LNCaP clone FGC (cell line): ENCODE measurements at regions not wholly inside any gene's neighbourhood (a gene's known extent, or its start where the extent isn't known, plus 50 kb on each side); places are given as distances from the start of the nearest gene placed in this dataset.

Experiments used
- DNase-seq: peaks from one replicate; pipeline ENCODE4 v3.0.0-alpha.2; 2011; ENCODE audit warnings: low read depth
- H3K4me3 ChIP-seq: 2 replicates; pipeline ENCODE4 v1.5.1; 2011; ENCODE audit warnings: mild to moderate bottlenecking, low read depth, low read length, control low read depth
- TF ChIP-seq, protein P1 (sequence below): IDR thresholded peaks from 2 replicates; pipeline ENCODE4 v1.5.1; 2012; ENCODE audit warnings: mild to moderate bottlenecking; ENCODE audit not compliant: control insufficient read depth, insufficient read depth; ENCODE audit errors: extremely low read depth

DNA sequence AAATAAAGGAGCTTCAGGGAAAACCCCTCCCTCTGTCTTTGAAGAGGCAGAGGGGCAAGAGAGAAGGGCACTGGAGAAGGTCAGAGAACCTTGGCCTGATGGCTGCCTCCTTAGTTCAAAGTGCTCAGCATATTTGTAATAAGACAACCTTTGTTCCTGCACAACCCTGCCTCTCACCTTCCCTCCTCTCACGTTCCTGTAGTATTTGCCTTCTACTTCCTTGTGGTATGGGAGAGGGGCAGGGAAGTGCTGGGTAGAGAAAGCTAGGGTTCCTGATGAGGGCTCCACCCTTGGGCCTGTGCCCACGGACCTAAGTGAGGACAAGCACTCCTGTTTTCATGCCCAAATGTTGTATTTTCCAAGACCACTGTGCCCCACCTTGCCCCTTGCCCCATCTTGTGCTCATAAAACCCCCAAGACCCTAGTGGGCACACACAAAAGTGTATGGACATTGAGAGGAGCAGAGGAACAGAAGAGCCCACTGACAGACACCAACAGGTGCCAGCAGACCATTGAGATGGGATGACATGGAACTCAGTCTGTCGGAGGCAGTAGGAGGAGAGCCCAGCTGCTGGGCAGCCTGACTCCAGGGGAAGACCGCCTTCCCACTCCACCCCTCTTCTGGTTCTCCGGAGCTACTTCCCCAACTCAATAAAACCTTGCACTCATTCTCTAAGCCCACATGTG lies 261.5 kb upstream of the CCDC196 start:
- no peak overlapping the region for H3K4me3 ChIP-seq
- TF ChIP-seq, protein P1, sequence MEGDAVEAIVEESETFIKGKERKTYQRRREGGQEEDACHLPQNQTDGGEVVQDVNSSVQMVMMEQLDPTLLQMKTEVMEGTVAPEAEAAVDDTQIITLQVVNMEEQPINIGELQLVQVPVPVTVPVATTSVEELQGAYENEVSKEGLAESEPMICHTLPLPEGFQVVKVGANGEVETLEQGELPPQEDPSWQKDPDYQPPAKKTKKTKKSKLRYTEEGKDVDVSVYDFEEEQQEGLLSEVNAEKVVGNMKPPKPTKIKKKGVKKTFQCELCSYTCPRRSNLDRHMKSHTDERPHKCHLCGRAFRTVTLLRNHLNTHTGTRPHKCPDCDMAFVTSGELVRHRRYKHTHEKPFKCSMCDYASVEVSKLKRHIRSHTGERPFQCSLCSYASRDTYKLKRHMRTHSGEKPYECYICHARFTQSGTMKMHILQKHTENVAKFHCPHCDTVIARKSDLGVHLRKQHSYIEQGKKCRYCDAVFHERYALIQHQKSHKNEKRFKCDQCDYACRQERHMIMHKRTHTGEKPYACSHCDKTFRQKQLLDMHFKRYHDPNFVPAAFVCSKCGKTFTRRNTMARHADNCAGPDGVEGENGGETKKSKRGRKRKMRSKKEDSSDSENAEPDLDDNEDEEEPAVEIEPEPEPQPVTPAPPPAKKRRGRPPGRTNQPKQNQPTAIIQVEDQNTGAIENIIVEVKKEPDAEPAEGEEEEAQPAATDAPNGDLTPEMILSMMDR = no peak
- no peak for DNase-seq

DNA sequence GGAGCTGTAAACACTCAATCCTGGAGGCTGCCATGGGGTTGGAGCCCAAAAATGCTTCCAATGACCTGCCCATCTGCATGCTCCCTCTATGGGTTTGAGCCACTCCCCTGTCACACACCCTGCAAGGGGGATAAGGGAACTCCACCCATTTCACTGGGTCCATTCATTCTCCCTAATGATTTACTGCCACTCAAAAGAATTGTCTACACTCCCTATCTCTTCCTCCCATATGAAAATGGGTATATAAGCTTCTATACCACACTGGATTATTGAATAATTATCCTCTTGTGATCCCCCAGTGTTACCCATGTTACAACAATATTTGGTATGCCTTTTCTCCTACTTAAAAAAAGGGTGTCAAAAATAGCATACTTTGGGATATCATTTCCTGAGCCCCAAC lies 260.8 kb upstream of the CCDC196 start:
- H3K4me3 ChIP-seq = no peak overlapping the region
- TF ChIP-seq, protein P1 = no peak
- no peak for DNase-seq

DNA sequence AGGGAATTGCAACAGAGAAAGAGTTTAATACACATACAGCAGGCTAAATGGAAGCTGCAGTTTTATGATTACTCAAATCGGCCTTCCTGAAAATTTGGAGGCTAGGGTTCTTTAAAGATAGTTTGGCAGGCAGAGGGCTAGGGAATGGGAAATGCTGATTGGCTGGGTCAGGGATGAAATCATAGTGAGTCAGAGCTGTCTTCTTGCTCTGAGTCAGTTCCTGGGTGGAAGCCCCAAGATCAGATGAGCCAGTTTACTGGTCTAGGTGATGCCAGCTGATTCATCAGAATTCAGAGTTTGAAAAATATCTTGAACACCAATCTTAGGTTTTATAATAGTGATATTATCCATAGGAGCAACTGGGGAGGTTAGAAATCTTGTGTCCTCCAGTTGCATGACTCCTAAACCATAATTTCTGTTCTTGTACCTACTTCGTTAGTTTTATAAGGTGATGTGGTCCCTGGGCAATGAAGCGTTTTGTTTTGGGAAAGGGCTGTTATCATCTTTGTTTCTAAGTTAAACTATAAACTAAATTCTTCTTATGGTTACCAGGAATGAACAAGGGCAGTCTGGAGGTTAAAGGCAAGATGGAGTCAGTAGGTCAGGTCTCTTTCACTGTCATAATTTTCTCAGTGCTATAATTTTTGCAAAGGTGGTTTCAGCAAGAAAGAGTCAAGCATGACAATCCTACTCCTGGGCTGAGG lies 257.8 kb upstream of the CCDC196 start:
- no peak overlapping the region for H3K4me3 ChIP-seq
- TF ChIP-seq, protein P1 = no peak
- no peak for DNase-seq

DNA sequence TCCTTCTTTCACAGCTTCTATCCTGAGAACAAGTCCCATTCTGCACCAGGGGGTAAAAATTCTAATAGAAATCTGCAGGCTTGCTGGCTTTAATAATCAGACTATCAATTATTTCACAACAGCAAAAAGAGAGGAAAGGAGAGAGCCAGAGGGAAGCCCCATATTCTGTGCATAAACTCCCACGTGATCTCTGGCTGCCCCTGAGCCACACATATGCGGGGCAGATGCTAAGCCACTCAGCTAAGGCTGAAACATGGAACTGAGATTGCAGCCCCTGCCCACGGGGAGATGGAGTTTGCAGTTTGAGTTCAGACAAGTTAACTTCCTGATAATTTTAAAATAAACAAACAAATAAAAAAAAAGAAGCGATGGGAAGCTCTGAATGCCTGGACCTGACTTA lies 254.4 kb upstream of the CCDC196 start:
- H3K4me3 ChIP-seq = no peak overlapping the region
- TF ChIP-seq, protein P1 = no peak
- DNase-seq = no peak

DNA sequence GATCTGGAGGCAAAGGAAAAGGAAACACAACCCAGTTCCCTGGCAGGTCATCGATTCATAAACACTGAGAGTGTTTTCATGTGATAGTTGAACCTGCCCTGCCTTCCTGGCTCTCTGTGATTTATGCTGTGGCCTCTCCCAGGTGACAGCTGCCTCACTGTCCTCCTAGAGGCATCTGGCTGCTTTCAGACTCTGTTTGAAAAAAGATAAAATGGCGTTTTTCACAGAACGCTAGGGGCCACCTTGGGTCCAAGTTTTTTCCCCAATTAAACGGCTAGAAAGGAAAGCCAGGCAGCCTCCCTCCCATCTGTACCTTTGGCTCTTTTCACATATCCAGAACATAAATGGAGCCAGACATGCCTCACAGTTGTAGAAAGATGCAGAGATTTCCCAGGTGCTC lies 252.6 kb upstream of the CCDC196 start:
- TF ChIP-seq, protein P1 = no peak
- no peak overlapping the region for H3K4me3 ChIP-seq
- DNase-seq = no peak

DNA sequence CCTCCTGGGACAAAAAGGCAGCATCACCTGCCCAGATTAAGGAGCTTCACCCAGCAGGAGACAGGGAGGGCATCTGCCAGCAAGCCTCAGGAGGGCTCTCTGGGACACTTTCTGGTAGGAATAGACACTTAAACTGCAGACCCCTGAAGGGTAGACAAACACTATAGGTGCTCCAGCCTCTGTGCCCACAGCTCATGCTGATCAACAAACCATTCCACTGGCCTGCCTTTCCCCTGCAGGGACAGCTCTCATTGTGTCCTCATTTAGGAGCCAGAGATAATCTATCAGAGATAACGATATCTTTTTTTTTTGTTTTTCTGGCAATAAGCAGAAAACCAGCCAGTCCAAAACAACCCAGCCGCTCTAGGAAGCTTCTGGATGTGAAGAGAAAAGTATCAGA lies 251.8 kb upstream of the CCDC196 start:
- no peak overlapping the region for H3K4me3 ChIP-seq
- no peak for DNase-seq
- TF ChIP-seq, protein P1 = no peak

DNA sequence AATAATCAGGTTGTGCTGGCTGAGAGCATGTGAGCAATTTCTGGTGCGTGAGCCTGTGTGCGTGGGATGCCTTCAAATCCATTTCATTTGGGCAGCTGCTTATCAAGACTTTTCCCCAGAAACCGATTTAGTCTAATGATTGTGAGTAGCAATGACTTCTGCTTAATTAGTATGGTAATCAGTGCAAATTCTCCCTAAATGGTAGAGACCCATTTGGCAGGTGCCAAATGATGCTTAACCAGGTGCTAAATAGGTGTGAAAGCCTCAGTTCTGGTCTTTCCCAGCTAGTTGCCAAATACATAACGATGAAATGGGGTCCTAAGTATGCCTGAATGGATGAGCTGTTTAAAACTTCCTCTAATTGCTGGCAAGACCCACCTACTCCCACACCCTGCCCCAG lies 248.4 kb upstream of the CCDC196 start:
- TF ChIP-seq, protein P1 = no peak
- H3K4me3 ChIP-seq = no peak overlapping the region
- no peak for DNase-seq
